ENCODE measurements at regions not wholly inside any gene's neighbourhood (a gene's known extent, or its start where the extent isn't known, plus 50 kb on each side); places are given as distances from the start of the nearest gene placed in this dataset.

GRCh38 chrX:111007238-111007637, 88.8 kb upstream of the PAK3 start:
- TF ChIP-seq CTCF (IDR thresholded peaks at IDR 0.05; ENCODE audit: insufficient read depth, low read length, poor library complexity, severe bottlenecking) (no peak), EZH2phosphoT487 (conservative IDR thresholded peaks at IDR 0.05; ENCODE audit: low read length) (no peak)
